ENCODE measurements at regions not wholly inside any gene's neighbourhood (a gene's known extent, or its start where the extent isn't known, plus 50 kb on each side); places are given as distances from the start of the nearest gene placed in this dataset.

DNA sequence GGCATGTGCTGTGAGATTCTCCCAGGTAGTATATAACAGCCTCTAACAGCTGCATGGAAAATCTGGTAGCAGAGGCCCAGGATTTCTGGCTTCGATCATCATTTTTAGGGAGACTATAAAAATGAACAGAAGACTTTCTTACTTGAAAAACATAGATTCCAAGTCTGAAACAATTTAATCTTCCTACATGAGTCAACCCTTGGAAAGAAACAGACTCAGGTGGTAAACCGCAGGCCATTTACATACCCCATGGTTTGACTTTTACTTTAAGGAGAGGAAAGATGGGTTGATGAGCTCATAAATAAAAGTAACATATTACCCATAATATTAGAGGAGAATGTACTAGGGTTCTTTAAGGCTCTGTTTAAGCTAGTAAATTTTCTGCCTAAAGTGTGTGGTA, 121.6 kb downstream of the CYSLTR2 start:
- intact Hi-C loops (cut with DNase I): loop anchor here (10.0 kb wide), 1 partner anchor 440 kb away; no protein-coding TSS in a partner anchor
- TF ChIP-seq, protein P1, sequence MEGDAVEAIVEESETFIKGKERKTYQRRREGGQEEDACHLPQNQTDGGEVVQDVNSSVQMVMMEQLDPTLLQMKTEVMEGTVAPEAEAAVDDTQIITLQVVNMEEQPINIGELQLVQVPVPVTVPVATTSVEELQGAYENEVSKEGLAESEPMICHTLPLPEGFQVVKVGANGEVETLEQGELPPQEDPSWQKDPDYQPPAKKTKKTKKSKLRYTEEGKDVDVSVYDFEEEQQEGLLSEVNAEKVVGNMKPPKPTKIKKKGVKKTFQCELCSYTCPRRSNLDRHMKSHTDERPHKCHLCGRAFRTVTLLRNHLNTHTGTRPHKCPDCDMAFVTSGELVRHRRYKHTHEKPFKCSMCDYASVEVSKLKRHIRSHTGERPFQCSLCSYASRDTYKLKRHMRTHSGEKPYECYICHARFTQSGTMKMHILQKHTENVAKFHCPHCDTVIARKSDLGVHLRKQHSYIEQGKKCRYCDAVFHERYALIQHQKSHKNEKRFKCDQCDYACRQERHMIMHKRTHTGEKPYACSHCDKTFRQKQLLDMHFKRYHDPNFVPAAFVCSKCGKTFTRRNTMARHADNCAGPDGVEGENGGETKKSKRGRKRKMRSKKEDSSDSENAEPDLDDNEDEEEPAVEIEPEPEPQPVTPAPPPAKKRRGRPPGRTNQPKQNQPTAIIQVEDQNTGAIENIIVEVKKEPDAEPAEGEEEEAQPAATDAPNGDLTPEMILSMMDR (IDR thresholded peaks at IDR 0.05): no peak
- H3K27ac ChIP-seq: no peak overlapping the region
- H3K9me3 ChIP-seq: no peaks in the 10 kb centered on the region
- H3K27me3 ChIP-seq: no peaks in the 10 kb centered on the region
- H3K9ac ChIP-seq (ENCODE audit: low read depth in 2 of 2, low read length in 2 of 2): no peak overlapping the region
- H3K36me3 ChIP-seq: no peaks in the 10 kb centered on the region
- H3K4me3 ChIP-seq: no peak overlapping the region
- H3K4me1 ChIP-seq: no peaks in the 10 kb centered on the region
- DNase-seq: no peak

DNA sequence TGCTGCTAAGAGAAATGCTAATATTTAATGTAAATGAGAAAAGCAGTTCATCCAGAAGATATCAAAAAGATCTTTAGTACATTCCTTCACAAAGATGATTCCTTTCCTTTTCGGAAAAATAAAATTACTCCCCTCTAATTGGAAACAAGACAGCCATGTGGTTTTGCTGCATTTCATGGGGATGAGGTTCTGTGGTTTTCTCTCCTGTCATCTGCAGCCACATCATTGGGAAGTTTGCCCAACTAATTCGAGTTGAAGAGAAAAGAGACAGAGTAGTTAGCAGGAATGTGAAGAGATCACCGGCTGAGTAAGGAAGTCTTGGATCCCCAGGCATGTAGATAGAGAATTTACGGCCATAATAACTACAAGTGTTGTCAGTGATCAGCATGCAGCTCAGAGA, 122.1 kb downstream of the CYSLTR2 start:
- no peaks in the 10 kb centered on the region for H3K36me3 ChIP-seq
- TF ChIP-seq, protein P1 (IDR thresholded peaks at IDR 0.05): no peak
- H3K27ac ChIP-seq: no peak overlapping the region
- H3K27me3 ChIP-seq: no peaks in the 10 kb centered on the region
- DNase-seq: no peak
- intact Hi-C loops (cut with DNase I): loop anchor here (10.0 kb wide), 1 partner anchor 441 kb away; no protein-coding TSS in a partner anchor
- no peaks in the 10 kb centered on the region for H3K9me3 ChIP-seq
- no peak overlapping the region for H3K4me3 ChIP-seq
- H3K4me1 ChIP-seq: no peaks in the 10 kb centered on the region
- H3K9ac ChIP-seq (ENCODE audit: low read depth in 2 of 2, low read length in 2 of 2): no peak overlapping the region

DNA sequence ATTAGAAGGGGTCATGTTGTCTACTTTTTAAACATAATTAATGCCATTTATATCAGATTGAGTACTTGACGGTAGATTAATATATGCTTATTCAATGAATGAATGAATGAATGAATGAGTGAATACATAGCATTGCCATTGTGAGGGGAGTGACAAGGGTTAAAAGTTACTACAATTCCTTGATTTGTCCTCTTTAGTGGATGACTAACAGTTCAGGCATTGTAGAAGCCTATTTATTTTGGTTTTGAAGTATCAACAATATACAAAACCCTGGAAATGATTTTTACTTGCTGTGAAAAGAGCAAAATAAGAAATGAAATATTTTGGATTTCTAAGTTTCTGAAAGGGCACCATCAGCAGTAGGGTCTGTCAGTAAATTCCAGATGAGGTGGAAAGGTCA, 122.7 kb downstream of the CYSLTR2 start:
- Histone ChIP-seq H3K36me3 (no peaks in the 10 kb centered on the region), H3K4me3 (no peak overlapping the region), H3K9me3 (no peaks in the 10 kb centered on the region), H3K9ac (ENCODE audit: low read depth in 2 of 2, low read length in 2 of 2) (no peak overlapping the region), H3K27ac (no peak overlapping the region), H3K27me3 (no peaks in the 10 kb centered on the region), H3K4me1 (no peaks in the 10 kb centered on the region)
- no peak for DNase-seq
- intact Hi-C loops (cut with DNase I): loop anchor here (10.0 kb wide), 1 partner anchor 442 kb away; no protein-coding TSS in a partner anchor
- TF ChIP-seq, protein P1 (IDR thresholded peaks at IDR 0.05): no peak

DNA sequence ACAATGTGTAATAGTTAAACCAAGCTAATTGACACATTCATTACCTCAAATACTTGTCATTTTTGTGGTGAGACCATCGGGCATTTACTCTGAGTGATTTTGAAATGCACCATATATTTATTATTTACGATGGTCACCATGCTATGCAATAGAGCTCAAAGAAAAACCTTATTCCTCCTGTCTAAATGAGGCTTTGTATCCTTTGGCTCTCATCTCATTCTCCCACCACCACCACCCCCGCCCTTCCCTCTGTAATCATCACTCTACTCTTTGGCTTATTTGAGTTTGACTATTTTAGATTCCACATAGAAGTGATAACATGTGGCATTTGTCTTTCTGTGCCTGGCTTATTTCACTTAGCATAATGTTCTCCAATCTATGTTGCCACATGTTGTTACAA, 124.9 kb downstream of the CYSLTR2 start:
- Histone ChIP-seq H3K4me3 (no peak overlapping the region), H3K4me1 (no peaks in the 10 kb centered on the region), H3K9ac (ENCODE audit: low read depth in 2 of 2, low read length in 2 of 2) (no peak overlapping the region), H3K9me3 (no peaks in the 10 kb centered on the region), H3K27me3 (no peaks in the 10 kb centered on the region), H3K27ac (no peak overlapping the region), H3K36me3 (no peaks in the 10 kb centered on the region)
- TF ChIP-seq, protein P1 (IDR thresholded peaks at IDR 0.05): no peak
- no peak for DNase-seq
- intact Hi-C loops (cut with DNase I): loop anchor here (10.0 kb wide), 1 partner anchor 444 kb away; no protein-coding TSS in a partner anchor

DNA sequence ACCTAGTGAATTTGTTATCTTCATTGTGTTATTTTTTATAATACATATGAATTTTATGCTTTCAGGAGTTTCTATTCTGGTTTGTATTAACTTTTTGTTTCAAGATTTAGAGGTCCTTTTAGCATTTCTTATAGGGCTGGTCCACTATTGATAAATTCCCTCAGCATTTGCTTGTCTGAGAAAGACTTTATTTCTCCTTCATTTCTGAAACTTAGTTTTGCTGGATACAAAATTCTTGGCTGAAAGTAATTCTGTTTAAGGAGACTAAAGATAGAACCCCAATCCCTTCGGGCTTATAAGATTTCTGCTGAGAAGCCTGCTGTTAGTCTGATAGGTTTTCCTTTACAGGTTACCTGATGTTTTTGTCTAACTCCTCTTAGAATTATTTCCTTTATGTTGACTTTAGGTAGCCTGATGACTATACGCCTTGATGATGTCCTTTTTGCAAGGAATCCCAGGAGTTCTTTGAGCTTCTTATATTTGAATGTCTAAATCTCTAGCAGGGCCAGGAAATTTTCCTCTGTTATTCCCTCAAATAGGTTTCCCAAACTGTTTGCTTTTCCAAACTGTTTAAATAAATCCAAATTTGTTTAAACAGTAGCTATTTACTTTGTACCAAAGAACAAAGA, 127.1 kb downstream of the CYSLTR2 start:
- Histone ChIP-seq H3K27ac (no peak overlapping the region), H3K4me1 (no peaks in the 10 kb centered on the region), H3K36me3 (no peaks in the 10 kb centered on the region), H3K4me3 (no peak overlapping the region), H3K9me3 (no peaks in the 10 kb centered on the region), H3K27me3 (no peaks in the 10 kb centered on the region), H3K9ac (ENCODE audit: low read depth in 2 of 2, low read length in 2 of 2) (no peak overlapping the region)
- intact Hi-C loops (cut with DNase I): no loop called here
- no peak for DNase-seq
- TF ChIP-seq, protein P1 (IDR thresholded peaks at IDR 0.05): no peak
